NCI-H524 treated with DMSO at 0.1 percent for 48 hours (cell line): ENCODE measurements at regions not wholly inside any gene's neighbourhood (a gene's known extent, or its start where the extent isn't known, plus 50 kb on each side); places are given as distances from the start of the nearest gene placed in this dataset.
"Not testable (repeated sequence)": the region's sequence is repeated elsewhere in the genome, so short reads cannot be mapped to it uniquely, and the experiment has no call there.

Experiments
- DNase-seq: peaks from one replicate; lab custom pipeline; 2025; lab: John Stamatoyannopoulos, UW

DNA sequence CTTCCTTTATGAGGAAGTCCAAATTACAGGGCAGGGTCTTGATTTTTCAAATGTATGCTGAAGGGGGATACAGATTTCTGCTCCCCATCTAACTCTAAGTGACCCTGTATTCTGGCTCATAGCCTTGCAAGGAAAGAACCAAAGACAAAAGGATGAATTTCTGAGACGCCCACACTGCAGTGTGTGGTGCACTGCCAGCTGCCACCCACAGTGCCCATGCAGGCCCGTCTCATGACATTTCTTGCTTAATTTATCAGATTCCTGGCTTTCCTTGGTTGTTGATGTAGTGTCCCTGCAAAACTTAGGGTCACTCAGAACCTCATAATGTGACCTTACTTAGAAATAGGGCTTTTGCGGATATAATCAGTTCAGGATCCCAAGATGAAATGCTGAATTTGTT is 68.0 kb downstream of the CBLN4 start:
- DNase-seq = no peak

DNA sequence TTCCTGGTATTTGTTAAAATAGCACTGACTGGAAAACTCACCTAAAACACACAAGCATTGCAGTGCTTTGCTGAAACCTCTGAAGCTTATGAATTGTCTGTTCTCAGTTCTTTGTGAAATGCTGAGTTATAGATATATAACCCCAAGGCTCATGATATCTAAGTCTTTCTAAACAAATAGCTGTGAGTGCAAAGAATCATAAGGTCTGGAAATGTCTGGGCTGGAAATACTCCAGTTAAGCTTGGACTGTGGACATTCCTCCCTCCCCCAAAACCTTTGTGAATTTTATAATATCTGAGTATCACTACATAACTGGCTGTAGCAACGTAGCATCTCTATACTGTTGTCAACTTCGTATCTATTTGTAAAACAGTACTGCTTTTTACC is 69.1 kb downstream of the CBLN4 start:
- DNase-seq = no peak

DNA sequence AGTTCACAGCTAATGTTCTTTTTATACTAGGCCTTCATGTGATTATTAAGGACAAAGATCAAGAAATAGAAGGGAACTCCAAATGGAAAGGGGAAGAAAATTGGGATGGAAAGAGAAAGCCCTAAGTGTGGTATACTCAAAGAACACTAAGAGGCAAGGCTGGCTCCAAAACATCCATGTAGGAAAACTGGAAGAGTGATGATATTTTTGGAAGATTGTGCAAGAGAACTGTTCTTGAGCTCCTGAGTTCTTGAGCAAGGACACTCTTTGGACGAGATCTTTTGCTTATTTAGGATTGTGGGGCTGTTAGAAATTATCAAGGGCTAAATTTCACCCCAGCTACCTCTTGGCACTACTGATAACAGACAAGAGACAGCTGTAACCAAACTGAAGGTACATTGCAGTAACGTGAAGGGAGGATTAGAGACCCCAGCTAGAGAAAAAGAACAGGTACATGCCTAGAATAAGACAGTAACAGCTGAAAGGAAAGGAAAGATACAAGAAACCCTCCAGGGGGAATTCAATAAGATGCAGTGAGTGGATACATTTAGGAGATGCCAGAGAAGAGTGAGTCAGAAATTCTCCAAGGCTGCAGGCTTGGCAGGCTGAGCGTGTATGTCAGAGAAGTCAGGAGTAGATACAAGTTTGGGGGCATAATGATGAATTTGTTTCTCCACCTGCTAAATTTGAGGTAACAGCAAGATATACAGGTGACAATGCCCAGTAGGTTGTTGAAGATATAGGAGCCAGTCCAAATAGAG is 69.7 kb downstream of the CBLN4 start:
- DNase-seq = no peak

DNA sequence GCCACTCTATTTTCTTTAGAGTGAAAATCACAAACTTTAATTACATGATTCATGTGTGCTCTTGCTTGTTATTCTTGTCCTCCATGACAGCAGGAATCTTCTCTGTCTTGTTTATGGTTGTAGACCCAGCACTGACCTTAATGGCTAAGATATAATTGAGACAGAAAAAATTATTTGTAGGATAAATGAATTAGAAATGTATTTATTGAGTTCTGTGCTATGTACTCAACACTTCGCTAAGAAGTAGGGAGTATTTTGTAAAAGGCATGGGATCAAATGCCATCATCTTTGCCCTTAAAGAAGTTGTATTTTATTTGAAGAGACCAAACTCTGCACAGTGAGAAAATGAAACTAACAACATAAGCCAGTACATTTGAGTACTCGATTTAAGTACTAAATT is 71.2 kb downstream of the CBLN4 start:
- DNase-seq = no peak

DNA sequence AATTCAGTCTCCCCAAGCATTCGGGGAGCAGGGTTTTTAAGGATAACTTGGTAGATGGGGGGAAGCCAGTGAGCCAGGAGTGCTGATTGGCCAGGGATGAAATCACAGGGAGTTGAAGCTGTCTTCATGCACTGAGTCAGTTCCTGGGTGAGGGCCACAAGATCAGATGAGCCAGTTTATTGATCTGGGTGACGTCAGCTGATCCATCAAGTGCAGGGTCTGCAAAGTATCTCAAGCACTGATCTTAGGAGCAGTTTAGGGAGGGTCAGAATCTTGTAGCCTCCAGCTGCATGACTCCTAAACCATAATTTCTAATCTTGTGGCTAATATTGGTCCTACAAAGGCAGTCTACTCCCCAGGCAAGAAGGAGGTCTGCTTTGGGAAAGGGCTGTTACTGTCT is 74.4 kb downstream of the CBLN4 start:
- DNase-seq = not testable (repeated sequence)

DNA sequence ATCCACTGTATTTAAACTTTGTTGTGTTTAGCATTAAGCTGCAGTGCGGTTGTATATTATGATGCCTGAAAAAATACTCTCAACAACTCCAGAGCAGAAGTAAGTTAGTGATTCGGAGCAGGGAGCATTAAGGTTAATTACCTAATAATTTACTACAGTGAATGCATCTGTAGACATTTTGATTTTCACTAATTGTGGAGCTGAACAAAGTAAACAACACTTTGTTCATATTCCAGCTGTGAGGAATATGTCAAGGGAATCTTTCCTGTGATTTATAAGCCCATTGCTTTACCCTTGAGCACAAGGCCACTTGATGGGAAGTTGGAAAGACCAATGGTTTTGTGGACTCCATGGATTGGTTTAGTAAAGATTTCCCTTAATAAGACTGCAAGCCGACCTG is 77.1 kb downstream of the CBLN4 start:
- DNase-seq = no peak

DNA sequence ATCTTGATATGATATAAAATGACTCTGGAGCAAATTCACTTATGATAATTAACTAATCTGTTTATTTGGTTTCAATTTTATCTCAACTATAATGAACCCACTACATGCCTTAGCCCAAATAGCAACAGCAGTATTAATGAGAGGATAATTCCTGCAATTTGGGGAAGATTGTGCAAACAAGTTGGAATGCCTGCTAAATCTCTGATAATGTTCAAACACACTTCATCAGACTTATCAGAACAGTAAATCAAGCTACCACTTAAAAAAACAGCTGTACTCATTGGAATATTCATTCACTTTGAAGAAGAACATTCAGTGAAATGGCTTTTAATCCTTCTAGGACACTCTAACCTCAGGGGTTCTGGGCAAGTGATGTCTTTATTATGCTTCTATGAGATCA is 85.4 kb downstream of the CBLN4 start:
- no peak for DNase-seq

DNA sequence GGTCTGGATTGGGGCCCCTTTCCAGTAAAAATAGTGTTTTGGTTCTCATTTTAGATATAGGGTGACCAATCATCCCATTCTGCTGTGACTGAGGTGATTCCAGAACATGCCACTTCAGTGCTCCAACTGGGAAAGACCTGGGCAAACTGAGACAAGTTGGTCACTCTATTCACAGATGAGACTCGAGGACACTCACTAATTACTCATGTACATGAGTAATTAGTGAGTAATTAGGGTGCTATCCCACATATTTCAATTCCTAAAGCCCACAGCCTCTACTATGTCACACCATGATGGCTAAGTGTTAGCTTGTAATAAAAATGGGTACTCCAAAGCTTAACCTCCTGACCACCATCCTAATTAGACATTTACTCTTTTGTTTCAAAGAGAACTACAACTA is 86.0 kb downstream of the CBLN4 start:
- DNase-seq = no peak

DNA sequence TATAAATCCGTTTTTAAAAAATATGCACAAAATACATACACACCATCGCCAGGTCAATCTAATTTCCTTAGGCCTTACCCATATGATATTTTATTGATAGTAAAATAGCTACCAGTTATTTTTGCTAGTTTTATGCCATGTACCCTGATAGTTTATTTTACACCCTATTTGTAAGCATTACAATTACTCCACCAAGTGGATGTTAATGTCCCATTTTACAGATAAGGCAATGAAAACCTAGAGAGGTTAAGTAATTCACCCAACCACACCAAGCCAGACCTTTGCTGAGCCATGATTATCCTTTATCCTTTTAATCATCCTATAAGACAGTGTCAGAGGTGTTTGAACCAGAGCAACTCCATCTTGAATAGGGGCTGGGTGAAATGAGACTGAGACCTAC is 86.8 kb downstream of the CBLN4 start:
- no peak for DNase-seq

DNA sequence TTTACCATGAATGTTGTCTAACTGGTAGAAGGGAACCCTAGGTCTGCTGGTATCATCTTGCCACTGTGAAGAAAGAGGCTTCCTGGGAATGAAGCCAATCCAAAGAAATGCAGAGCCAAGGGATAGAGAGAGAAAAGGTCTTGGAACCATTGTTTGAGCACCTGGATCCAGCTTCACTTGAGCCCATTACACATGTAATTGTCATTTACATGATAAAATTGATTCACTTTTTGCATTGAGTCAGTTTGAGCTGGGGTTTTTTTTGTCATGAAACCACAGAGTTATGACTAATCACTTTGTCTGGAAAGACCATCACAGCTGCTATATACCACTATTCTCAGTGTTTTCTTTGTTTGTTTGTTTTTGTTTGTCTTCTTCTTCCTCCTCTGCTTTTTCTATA is 112.3 kb downstream of the CBLN4 start:
- no peak for DNase-seq

DNA sequence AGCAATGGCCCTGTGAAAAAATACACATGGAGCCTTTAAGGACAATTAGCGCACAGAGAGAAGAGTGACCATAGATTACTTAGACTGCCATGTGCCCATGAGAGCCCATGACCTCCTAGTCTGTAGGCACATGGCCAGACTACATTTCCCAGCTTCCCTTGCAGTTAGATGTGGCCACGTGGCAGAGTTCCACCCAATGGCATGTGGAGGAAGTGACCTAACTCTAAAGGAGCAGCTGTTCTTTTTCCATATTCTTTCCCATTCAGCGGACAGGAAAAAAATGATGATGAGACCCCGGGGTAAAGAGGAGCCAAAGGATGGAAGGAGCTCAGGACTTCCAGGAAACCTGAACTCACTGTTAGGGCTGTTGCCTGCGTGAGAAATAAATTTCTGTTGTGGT is 116.6 kb downstream of the CBLN4 start:
- DNase-seq = no peak

DNA sequence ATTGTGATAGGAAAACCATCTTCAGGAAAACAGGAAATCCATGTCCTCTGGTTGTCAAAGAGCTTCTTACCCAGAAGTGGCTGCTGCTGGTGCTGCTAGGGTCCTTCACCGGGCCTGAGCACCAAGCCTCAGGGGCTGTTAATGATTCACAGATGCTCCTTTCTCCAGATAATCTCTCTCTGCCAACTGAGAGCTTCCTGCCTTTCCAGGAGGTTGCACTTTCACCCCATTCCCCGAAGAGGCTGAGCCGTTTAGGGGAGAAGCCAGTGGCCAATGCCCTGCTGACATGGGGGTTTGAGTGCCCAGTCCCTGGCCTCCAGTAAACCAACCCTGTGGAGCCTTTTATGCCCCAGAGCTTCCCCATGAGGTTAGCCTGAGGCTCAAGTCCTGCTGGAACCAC is 122.4 kb downstream of the CBLN4 start:
- no peak for DNase-seq

DNA sequence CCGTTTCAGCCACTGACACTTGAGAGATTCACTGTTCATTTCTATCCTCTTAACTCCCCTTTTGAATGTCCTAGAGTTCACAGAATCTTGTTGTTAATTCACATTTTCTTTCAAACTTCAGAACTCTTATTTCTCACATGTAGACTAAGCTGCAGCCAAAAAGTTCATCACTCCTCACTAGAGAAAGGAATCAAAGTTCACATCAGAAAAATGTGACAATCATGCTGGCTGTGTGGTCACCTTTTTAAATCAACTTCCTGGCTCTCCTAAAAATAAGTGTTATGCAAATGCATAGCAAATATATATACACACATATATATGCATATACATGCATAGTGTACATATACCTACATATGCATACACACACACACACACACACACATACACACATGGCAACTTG is 123.0 kb downstream of the CBLN4 start:
- no peak for DNase-seq

DNA sequence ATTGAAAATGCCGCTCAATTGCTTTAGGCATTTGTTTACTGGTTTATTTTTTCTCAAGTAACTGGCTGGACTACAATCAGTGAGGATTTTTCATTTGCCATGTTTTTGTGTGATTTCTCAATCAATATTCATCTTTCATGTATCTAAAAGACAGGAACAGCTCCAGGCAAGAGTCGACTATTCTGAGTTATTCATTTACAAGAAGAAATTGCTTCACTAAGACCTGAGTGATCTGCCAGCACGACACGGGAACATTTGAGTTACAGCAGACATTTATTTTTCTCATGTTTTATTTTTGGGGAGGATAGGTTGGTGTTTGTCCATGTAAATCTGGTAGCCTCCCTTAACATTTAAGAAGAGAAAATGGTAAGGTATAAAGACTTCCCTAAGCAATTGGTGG is 124.1 kb downstream of the CBLN4 start:
- DNase-seq = no peak

DNA sequence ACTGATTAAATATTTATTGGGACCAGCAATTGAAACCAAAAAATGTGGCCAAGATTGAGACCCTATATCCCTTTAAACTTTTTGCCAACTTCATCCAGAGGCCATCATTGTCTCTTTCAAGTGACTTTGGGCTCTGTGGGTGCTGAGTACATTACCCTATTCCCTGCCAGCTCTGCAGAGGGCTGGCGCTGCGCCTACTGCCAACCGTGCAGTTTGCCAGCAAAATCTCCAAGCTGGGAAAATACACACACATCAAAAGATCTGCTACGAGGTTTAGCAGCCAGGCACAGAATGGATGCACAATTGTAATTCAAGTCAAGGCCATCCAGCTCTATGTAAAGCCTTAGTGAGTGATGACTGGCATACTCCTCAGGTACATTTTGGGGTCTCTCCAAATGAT is 125.0 kb downstream of the CBLN4 start:
- DNase-seq = no peak

DNA sequence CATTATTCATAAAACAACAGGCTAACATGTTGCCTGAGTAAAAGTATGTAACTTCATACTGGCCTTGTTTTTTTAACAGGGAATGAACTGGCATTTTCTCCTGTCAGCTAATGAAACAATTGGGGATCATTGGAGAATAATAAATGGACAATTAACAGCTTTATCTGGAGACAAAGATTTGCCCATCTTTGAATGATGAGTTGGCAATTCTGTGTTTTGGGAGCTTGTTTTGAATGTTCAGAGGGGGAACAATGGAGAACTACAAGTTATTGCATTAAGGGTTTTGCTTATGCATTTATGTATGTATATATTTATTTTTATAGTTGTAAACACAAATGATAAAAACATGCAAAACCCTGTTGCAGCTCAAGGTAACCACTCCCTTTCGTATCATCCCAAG is 150.3 kb downstream of the CBLN4 start:
- DNase-seq = no peak

DNA sequence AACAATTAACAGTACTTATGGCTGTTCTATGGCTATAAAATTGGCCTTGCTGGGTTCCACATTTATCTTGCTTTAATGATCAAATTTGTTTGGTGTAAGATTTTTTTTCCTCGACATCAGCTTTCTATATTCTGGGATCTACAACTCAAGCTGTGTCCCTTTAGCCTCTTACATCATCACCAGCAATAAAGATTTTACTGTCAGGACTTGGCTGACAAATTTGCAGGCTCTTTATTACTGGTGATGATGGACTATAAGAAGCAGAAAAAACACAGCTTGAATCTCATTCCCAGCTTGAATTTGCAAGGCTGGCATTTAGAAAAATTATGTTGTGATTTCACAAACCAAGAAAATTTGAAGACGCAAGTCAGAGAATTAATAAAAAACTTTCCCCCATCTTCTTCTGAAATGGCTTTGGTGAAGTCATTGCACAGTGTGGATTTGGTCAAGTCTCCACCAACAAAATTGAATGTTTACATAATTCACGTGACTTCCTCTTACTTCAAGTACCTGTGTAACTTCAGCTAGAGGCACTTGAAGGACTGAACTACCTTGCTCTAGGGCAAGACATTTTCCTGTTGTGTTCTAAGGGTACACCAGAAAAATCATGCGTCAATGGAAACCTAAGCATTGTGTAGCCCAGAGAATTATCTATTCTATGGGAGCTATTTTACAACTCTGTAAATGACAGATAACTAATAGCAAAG is 175.0 kb downstream of the CBLN4 start:
- no peak for DNase-seq

DNA sequence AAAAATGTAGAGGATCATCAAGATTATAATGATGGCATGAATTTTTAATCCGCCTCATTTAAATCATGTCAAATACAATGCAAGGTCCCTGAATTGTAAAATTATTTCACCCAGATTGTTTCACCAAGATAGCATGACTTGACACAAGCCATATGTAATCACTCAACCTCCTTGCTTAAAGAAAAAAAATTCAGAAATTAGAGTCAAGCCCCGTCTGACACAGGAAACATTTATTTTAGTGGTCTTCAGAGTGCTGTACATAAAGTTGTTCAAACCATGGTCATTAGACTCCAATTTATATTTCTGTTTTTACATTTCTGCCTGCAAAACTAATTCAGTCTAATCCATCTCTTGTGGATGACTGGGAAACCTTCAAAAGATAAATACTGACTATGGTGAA is 200.2 kb downstream of the CBLN4 start:
- DNase-seq = no peak

DNA sequence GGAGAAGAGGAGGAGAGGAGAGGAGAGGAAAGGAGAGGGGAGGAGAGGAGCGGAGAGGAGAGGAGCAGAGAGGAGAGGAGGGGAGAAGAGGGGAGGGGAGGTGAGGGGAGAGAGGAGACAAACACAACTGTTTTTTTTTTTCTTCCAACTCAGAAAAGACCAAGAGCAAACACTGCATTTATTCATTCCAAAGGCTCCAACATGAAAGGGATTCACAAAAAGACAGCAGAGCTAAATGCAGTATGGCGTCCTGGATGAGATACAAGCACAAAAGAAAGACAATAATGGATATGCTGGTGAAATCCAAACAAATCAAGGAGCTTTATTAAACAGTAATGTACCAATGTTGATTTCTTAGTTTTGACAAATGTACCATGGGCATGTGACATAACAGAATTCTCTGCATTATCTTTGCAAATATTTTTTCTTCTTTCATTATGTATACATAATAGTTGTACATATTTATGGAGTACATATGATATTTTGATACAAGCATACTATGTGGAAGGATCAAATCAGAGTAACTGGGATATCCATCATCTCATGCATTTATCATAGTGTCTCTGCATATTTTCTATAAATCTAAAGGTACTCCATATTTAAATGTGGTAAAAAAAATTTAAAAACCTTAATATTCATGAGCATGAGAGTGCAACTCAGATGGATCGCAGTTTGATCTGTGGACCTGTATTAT is 204.6 kb downstream of the CBLN4 start:
- DNase-seq = no peak

DNA sequence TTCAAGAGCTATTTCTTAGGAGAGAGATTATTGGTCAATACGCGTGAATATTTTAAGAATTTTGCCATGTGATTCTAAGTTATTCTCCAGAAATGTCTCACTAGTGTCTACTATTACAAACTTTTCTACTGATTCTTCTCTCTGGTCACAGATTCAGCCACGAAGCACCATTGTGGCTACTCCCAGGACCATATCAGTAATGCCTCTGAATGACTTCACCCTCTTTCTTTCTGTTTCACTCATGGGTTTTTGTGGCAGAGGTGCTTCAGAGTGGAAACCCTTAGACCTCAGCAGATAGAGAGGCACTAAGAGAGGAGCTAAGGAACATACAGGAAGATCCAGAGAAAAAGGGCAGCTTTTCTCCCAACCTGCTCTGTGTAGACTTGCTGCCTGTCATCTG is 211.3 kb downstream of the CBLN4 start:
- no peak for DNase-seq

DNA sequence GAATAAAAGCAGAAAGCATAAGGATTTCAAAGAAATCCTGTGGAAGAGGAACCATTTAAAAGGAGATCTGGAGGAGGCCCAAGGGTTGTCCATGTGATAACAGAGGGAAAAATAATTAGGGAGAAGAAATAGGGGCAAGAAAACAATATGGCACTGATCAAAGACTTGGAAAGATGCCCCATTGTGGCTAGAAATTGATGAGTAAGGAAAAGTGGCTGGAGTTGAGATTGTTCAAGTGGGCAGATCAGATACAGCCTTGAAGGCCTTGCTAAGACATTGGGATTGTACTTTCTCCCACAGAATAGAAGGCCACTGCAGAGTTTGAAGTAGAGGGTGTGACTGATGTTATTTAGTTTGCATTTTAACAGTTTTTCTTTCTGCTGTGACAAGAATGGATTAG is 213.3 kb downstream of the CBLN4 start:
- no peak for DNase-seq

DNA sequence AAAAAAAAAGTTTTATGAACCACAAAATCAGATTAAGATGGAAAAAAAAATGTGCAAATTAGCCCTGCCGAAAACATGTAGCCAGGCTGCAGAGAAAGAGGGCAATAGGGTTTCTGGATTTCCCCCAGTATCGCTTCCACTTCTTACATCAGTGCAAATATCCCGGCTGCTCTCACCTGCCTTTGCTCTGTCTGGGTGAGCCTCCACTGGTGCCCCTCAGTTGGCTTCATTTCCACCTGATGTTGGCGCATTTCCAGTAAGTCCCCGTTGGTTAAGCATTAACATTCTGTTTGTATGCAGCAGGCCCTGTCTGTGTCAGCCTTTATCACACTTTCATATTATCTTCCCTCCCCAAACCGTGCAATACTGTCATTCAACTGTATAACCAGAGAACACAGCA is 215.1 kb downstream of the CBLN4 start:
- DNase-seq = no peak

DNA sequence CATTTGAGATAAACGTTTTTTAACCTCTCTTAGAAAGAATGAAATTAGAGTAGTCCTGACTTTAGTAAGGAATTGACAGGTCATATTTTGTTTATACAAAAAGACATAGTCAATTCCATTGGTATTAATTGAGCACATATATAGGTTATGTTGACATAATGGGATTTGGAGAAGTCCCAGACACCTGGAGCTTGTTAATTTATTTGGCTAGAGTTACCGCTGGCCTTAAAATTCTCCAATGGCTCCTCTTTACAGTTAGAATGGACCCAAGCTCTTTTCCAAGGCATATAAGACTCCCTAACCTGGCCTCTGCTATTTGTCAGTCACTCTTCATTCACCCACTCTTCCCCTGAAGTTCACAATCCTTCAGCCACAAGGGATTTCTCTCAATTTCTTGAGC is 221.3 kb downstream of the CBLN4 start:
- DNase-seq = no peak
